ENCODE measurements at regions not wholly inside any gene's neighbourhood (a gene's known extent, or its start where the extent isn't known, plus 50 kb on each side); places are given as distances from the start of the nearest gene placed in this dataset.

- DNase-seq (ENCODE audit: low read depth, low spot score) = no peak
Observed at GRCh38 chr11:31903225-31904074, 92.3 kb upstream of the PAX6 start.

- no peak for DNase-seq (ENCODE audit: low read depth, low spot score)
Observed at GRCh38 chr11:31902706-31903105, 91.6 kb upstream of the PAX6 start.

- DNase-seq (ENCODE audit: low read depth, low spot score) = no peak
Observed at GRCh38 chr11:31895926-31896325, 84.8 kb upstream of the PAX6 start.

- peak; percentile 44 for DNase-seq (ENCODE audit: low read depth, low spot score)
Observed at GRCh38 chr11:31887180-31887579, 76.1 kb upstream of the PAX6 start.

GRCh38 chr11:31884080-31884479 is 73.0 kb upstream of the PAX6 start:
- no peak for DNase-seq (ENCODE audit: low read depth, low spot score)

- DNase-seq (ENCODE audit: low read depth, low spot score) = no peak
Observed at GRCh38 chr11:31883435-31883834, 72.3 kb upstream of the PAX6 start.

- peak; percentile 92 for DNase-seq (ENCODE audit: low read depth, low spot score)
Observed at GRCh38 chr11:31882951-31883392, 71.8 kb upstream of the PAX6 start.

- DNase-seq (ENCODE audit: low read depth, low spot score) = no peak
Observed at GRCh38 chr11:31881825-31882224, 70.7 kb upstream of the PAX6 start.

- DNase-seq (ENCODE audit: low read depth, low spot score) = no peak
Observed at GRCh38 chr11:31879681-31880080, 68.6 kb upstream of the PAX6 start.

GRCh38 chr11:31877863-31878262 is 66.7 kb upstream of the PAX6 start:
- DNase-seq (ENCODE audit: low read depth, low spot score) = no peak

- DNase-seq (ENCODE audit: low read depth, low spot score) = peak; percentile 47
Observed at GRCh38 chr11:31877083-31877482, 66.0 kb upstream of the PAX6 start.

- DNase-seq (ENCODE audit: low read depth, low spot score) = peak; percentile 91
Observed at GRCh38 chr11:31875866-31876560, 64.9 kb upstream of the PAX6 start.

- DNase-seq (ENCODE audit: low read depth, low spot score) = peak; percentile 51
Observed at GRCh38 chr11:31874631-31875191, 63.6 kb upstream of the PAX6 start.

GRCh38 chr11:31873124-31873523 is 62.0 kb upstream of the PAX6 start:
- no peak for DNase-seq (ENCODE audit: low read depth, low spot score)

GRCh38 chr11:31872076-31872443 is 60.9 kb upstream of the PAX6 start:
- no peak for DNase-seq (ENCODE audit: low read depth, low spot score)

GRCh38 chr11:31871310-31872075 is 60.4 kb upstream of the PAX6 start:
- DNase-seq (ENCODE audit: low read depth, low spot score) = no peak

- DNase-seq (ENCODE audit: low read depth, low spot score) = peak; percentile 94
Observed at GRCh38 chr11:31870609-31871309, 59.6 kb upstream of the PAX6 start.

- no peak for DNase-seq (ENCODE audit: low read depth, low spot score)
Observed at GRCh38 chr11:31869986-31870385, 58.9 kb upstream of the PAX6 start.

- DNase-seq (ENCODE audit: low read depth, low spot score) = no peak
Observed at GRCh38 chr11:31865606-31866300, 54.6 kb upstream of the PAX6 start.

GRCh38 chr11:31863170-31863832 is 52.2 kb upstream of the PAX6 start:
- DNase-seq (ENCODE audit: low read depth, low spot score) = peak; percentile 38
